CD4-positive, alpha-beta T cell treated with Interleukin-15 for 4 hours (primary cell): ENCODE measurements at regions not wholly inside any gene's neighbourhood (a gene's known extent, or its start where the extent isn't known, plus 50 kb on each side); places are given as distances from the start of the nearest gene placed in this dataset.

Experiments
- DNase-seq: peaks from one replicate; pipeline ENCODE4 v3.0.0-alpha.2; 2020; ENCODE audit warnings: low spot score

DNA sequence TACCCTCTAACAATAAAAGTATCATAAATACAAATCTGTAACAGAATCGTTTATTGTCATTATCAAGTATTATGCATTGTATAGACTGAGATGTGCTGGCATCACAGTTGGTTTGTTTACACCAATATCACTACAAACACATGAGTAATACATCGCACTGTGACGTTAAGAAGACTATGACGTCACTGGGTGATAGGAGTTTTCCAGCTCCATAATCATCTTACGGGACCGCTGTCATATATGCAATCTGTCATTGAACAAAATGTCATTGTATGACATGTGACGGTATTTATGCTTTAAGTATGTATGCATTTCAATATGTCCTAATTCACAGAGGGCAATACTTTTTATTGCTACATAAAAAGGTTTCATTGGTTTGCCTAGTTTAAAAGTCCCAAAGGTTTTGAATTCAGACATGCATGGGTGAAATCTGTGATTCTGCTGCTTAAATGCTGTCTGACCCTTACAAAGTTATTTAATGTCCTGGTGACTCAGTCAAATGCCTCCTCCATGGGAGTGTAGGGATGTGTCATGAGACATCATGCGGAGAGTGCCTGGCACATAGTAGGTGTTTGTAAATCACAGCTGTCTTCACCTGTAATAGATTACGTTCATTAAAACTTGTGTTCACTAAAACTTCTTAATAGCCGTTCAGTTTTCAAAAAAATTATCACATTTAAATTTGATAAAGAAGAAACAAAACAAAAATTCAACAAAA lies 160.7 kb upstream of the PDE10A start:
- no peak for DNase-seq

DNA sequence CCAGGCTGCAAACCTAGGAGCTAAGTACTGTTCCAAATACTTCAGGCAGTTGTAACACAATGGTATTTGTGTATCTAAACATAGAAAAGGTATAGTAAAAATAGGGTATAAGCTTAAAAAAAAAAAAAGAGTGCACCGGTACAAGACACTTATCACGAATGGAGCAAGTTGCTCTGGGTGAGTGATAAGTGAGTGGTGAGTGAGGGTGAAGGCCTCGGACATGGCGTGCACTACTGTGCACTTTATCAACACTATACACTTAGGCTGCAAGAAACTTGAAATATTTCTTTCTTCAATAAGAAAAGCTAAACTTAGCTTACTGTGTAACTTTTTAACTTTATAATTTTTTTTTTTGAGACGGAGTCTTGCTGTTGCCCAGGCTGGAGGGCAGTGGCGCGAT lies 159.5 kb upstream of the PDE10A start:
- DNase-seq: no peak

DNA sequence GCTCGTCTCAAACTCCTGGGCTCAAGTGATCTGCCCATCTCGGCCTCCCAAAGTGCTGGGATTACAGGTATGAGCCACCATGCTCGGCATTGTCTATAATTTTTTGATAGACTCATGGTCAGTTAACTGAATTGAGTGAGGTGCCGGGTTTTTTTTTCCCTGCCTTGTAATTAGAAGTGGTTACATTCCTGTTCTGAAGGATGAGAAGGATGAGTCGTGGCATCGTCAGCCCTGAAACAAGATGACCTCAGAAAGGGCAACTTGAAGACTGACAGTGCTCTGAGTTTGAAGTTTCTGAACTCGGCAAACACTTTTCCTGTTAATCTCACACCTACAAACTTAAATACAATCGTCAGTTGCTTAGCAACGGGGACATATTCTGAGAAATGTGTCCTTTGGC lies 158.7 kb upstream of the PDE10A start:
- no peak for DNase-seq

DNA sequence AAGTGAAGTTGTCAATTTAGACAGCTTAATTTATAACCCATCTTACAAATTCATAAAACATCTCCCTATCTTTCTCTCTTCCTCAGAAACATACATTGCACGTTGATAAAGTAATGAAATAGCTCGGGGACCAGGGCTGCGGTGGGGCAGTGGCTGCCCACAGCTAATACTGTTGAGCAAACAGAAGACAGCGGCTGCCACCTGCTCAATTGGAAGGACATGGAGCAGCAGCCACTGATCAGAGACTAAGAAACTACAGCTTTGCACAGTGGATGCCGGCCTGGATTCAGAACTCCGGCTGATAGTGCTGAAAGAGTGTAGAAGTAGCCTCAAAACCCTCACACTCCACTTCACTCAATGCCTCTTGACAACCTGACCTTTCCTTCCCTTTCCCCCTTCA lies 157.9 kb upstream of the PDE10A start:
- DNase-seq: no peak

DNA sequence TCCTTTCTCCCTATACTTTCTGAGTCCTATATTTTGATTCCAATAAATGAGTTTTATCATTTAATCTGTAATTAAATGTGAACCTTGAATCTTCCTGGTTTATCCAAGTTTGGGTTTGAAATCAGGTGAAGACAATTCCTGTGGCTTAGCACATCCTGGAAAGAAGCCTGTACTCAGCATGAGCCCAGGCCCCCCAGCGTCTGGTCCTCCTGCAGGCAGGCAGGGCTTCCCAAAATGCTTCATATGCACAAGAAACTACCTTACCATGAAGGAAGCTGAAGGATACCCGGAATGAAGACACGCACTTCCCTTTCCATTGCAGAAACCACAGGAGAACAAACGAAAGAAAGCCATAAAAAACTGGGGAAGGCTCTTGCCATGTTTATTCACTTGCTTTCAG lies 157.4 kb upstream of the PDE10A start:
- DNase-seq: no peak

DNA sequence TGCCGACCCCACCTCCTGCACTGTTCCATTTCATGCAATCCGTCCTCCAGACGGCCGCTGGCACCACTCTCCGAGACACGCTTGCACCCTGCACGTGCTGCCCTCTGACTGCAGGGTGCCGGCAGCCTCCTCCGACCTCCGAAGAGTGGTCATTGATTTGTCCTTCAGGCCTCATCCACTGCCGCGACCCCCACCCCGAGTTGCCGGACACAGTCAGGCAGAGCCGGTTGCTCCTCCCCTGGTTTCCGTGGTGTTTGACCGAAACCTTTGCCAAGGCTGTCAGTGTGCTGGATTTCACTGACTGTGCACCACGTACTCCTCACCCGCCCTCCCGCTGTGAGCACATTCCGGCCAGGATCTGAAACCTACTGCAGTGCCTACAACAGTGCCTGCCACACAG lies 156.4 kb upstream of the PDE10A start:
- DNase-seq: no peak

DNA sequence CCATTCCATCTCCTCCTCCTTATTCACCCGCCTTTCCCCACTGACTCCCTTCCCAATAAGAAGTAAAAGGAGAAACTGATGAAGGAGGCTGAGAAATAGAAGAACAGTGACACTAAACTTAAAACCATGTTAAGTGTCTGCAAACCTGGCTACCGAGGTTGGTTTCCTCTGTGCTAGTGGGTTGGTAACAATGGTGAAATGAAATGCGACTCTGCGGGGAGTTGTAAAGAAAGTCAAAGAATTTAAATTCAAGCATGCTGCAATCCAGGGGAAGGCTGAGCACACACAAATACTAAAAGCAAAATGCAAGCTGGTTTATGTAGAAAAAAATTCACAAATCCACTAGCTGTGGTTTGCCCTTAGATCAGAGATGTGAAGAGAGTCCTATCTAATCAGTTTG lies 155.2 kb upstream of the PDE10A start:
- DNase-seq: no peak

DNA sequence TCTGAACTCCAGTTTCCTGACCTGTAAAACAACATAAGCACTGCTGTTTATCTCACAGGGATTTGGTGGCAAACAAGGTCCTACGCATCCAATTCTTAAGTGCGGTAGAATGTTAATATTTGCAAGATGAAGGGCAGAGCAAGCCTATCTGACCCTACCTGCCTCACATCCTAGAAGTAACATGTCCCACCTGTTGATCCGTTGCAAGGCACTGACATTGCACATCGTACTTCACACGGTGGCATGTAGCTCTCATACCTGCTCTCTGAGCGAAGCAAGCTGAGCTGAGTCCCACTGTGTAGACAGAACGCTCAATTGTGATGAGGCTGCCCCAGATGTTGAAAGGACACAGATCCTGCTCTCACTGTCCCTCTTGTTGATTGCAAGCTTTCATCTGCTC lies 154.7 kb upstream of the PDE10A start:
- DNase-seq: no peak

DNA sequence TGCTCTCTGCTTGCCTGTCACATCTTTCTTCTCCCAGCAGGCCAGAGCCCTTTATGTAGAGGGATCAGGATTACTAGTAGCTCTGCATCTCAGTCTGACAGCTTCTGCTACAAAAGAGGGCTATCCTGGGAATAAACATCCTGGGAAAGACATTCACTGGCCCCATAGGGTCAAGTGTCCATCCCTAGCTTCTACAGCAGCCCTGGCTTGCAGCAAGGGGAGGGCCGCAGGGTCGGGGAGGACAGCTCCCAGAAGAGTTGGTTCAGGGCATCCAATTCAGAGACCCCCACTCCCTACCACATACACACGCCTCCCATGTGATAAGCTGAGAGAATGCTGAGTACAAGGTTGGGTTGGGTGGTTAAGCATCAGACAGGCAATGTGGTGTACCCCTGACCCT lies 154.1 kb upstream of the PDE10A start:
- no peak for DNase-seq

DNA sequence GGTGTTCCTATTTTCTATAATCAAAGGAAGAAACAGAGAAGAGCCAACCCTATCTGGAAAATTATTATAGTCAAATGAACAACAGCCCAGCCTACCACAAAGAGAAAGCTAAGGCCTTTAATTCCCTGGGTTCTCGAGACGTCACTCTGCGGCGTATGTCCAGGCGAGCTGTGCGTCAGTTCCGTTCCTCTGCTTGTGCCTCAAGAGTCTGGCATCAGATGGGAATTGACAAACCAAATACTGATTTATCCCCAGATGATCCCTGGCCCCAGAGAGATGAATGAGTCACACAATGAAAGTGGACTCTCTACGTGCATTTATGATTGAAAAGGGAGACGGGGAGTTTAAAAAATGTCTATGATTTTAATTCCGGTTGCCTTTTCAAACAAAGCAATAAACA lies 151.6 kb upstream of the PDE10A start:
- DNase-seq: no peak

DNA sequence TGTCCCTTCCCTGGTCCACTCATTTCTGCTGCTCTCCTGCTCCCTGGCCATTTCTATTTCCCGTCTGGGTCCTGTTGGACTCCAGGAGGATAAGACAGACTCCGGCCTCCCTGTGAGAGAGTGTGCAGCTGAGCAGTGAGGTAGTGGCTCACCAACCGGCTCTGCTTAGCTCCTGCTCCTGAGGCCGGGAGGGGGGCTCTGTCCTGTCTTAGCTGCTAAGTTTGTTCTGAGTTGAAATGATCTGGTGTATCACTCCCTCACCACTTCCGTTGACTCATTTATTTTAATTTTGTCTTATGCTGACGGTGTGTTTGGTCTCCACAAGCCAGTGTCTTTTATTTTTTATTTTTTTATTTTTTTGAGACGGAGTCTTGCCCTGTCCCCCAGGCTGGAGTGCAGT lies 148.5 kb upstream of the PDE10A start:
- no peak for DNase-seq

DNA sequence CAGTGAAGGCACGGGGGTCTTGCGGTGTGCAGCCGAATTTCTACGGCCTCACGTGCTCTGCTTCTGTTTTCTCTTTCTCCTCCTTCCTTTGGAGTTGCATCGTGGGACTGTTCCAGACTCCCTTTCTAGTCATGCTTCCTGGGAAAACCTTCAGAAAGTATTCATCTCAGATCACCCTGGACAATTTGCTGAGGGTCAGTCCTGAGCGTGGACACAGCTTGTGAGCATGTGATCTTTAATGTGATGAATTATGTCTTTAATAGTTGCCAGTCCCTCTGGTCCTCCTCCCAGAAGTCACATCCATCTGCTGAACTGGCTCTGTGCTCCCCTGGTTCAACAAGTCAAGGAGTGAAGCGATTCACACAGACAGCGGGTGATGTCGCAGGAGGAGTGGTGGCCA lies 145.0 kb upstream of the PDE10A start:
- no peak for DNase-seq

DNA sequence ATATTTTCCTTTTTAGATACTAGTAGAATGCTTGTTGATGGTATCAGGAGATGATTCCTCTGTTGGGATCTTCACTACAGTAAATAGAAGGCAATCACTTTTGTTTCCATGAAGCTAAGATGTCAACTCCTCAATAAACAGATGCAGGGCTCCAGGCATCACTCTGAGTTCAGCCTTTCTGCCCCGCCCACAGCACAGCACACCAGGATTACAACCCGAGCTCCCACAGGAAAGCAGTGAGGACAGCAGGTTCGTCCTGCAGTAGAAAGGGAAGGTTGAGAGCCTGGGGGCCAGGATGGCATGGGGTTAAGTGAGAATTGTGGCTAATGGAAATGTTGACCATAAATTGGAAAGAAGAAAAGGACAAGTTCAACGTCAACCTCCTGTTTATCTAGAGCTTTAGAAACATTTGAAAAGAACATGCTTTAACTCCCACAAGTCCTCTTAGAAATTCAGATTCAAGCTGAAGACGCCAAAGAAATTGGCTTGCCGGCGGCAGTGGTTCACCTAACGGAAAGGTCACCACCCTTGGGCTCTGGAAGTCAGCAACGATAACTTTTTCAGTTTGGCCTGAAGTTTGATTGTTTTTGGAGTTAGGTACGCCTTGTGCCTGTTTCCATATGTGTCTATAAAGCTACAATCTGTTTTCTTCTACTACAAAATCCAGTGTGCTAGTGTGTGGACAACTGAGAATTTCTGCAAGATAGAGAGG lies 144.4 kb upstream of the PDE10A start:
- DNase-seq: no peak

DNA sequence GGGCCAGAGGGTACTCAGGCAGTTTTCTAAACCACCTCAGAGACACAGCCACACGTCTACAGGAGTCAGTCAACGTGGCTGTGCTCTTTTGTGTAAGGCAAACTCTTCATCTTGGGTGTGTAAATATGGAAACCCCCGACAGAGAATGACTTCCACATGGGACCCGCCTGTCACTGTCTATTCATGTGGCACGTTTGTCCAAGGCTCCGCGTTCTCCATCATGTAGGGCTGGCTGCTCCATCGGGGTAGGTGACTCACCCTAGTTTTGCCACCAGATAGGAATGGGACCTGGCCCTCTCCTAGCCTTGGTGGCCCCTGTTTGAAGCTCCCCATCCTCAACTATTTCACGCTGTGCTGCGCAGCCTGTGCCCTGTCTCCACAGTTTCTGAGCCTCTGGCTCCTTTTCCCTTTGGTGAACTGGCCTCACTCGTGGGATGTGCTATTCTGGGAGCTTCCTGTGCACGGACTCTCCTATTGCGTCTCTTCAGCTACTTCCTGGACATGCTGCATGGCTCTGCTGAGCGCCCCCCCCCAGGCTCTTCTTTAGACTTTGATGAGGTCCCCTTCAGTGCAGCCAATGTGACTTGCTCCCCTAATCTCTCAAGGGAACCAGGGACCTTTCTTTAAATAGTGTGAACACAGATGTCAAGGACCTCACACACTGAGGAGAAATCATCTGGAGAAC lies 143.2 kb upstream of the PDE10A start:
- no peak for DNase-seq

DNA sequence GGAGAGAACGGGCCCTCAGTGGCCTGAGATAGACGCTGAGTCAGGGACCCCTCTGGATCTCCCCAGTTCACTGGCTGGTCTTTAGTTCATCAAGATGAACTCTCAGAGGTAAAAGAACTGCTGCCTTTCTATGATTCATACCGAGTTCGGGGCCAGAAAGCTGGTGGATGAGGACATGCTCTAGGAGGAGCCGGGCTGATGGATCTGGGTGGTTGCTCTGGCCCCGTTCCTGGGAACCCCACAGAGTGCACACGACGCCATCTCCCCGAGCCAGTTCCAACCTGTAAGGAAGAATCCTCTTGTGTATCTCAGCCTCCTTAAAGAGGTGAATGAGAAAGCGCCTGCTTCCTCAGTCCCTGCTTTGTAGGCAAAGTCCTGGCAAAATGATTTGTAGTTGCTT lies 142.6 kb upstream of the PDE10A start:
- no peak for DNase-seq

DNA sequence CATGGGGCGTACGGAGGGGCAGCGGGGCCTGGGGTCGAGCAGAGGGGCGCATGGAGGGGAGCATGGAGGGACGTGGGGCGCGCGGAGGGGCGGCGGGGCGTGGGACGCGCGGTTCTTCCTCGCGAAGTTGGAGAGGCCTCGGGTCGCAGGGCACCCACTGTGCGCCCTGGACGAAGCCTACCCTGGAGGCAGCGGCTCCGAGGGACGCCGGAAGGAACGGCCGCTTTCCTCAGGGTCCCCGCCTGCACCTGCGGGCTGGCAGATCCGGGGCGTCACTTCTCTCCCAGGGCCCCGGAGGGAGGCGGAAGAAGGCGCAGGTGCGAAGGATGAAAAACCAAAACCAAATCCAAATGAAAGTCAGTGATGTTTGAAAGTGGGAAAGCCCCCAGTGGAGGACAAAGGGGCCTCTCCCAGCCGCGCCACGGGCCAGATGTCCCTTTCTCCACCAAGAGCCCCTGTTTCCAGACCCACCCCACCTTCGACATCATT lies 142.1 kb upstream of the PDE10A start:
- DNase-seq: no peak

DNA sequence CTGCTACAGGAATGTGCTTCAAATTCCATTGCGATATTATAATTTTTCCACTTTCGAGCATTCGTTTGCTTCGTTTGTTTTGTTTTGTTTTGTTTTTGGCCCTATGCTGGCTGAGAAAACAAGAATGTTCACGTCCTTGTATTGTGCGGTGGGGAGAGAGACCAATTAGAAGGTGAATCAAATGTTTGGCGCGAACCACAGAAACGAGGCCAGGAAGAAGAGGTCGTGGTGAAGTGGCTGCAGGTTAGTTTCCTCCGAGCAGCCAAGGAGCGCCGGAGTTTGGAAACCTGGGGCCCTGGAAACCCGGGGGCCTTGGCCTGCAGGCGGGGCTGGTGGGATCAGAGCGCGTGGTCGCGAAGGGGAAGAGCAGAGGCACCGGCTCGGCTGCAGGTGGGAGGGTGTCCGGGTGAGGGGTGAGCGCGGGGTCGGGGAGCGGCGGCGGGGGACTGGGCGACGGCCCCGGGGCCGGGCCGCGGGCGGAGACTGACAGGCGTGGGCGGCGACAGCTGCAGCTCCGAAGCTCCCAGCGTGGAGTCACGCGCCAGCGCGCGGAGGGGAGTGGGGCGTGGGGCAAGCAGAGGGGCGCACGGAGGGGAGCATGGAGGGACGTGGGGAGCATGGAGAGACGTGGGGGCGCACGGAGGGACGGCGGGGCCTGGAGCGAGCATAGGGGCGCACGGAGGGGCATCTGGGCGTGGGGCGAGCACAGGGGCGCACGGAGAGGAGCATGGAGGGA lies 141.5 kb upstream of the PDE10A start:
- no peak for DNase-seq

DNA sequence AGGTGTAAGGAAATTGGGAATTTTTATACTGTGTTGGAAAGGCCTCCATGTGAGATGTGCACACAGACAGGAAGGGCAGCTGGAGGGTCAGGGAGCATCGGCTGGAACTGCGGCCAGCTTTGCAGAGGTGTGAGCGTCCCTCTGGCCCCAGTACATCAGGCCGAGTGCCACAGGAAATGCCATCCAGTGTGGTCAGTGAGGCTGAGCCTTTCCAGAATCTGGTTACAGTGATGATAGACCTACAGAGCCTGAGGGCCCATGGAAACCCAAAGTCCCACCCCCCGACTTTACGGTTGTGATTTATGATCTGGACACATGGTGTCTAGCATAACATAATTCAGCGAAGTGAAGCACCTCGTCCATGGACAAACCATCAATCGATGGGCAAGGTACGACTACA lies 137.3 kb upstream of the PDE10A start:
- no peak for DNase-seq

DNA sequence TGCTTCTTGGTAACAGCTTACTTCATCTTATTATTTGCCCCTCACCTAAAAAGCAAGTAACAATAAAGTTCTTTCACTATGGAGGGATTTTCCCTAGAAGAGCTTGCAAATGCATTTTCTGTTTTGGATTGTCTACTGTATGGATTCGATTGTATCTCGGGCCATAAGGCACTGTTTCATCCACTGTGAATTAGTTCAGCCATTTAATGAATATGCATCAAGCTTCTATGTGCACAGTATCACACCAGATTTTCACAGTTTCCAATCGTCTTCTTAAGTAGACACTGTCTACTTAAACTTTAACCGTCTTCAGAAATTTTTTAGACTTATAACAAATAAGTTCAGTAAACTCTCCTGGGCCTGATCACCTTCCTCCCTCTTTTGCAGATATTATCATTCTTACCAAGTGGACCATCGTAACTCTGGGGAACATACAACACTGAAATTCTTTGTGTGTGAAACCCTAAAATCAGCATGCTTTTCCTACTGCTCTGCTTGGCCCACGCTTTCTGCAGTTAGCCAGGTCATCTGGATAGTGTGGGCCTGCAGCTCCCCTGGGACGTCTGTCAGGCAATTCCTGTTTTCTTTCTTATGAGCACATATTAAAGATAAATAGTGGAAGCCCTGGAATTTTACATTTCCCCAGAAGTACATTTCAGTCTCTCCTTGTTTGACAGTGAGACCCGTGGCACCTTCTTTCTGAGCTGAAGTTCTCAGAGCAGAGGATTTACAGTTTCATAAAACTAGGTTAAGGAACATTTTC lies 136.5 kb upstream of the PDE10A start:
- DNase-seq: no peak

DNA sequence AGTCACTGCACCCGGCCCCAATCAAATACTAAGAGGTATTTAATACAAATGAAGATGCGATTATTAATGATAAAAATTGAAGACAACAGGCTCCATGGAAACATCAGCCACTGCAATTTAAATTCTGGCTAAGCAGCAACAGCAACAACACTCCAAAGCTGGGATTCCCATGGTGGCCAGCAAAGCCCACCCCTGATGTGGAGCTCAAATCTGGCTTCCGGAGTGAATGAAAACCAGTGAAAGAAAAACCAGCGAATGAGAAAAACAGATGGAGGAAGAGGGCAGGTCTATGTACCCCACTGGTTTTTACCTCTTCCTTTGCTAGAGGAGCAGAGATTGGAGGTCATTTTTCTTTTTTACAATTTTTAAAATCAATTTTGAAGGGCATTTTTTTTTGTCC lies 135.9 kb upstream of the PDE10A start:
- DNase-seq: no peak

DNA sequence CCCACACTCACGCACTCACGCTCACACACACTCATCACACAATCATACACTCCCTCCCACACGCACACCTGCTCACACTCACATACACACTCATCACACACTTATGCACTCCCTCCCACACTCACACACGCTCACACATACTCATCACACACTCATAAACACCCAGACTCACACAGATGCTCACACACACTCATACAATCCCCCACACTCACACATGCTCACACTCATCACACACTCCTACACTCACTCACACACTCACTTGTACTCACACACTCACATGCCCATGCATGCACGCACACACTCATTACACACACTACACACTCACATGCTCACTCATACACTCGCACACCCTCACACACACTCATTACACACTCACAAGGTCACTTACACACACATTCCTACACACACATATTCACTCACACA lies 131.1 kb upstream of the PDE10A start:
- no peak for DNase-seq

DNA sequence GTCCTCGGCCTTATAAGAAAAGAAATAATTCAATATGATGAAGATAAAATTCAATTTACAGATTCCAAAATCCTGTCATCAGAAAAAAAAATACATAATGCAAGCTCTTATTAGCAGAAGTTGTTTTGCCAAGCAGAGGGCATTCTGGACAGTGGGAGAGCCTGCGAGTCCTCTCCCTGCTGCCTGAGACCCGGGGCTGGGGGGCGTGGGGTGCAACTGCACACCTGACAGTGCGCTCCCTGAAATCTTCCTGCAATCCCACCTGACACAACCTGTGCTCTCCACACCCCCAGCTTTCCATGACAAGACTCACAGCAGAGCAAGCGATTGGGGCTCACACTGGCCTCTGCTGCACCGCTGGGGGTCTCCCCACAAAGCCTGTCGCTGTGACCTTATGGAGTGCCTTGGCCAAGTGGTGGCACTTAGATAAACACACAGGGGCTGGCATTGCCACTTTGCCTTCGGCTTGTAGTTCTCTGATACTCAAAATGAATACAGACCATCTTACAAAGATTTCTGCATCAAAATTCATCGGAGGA lies 130.3 kb upstream of the PDE10A start:
- DNase-seq: no peak
